A673 (cell line): ENCODE measurements at regions not wholly inside any gene's neighbourhood (a gene's known extent, or its start where the extent isn't known, plus 50 kb on each side); places are given as distances from the start of the nearest gene placed in this dataset.
"Not testable (repeated sequence)": the region's sequence is repeated elsewhere in the genome, so short reads cannot be mapped to it uniquely, and the experiment has no call there.

Experiments
- BruUV-seq: library from RNA; stranded (reverse); fragments of 400-500 nt; replicated peaks from 2 replicates; lab custom pipeline; 2021; lab: Mats Ljungman, UMichigan
- CTCF ChIA-PET: fragments of 300-600 bp; sonication (Branson Sonifier 250); formaldehyde crosslinking; loops from one replicate; lab custom pipeline; 2022; ENCODE audit warnings: antibody characterized with exemption; lab: Charles Lee
- POLR2A ChIA-PET: fragments of 300-600 bp; sonication (Branson Sonifier 250); formaldehyde crosslinking; loops from one replicate; lab custom pipeline; 2022; ENCODE audit warnings: antibody characterized with exemption; ENCODE audit not compliant: low non-redundant PET; lab: Charles Lee
- DNase-seq: peaks from one replicate; pipeline ENCODE4 v3.0.0-alpha.2; 2015; ENCODE audit warnings: low spot score
- H3K27ac ChIP-seq: fragments of 200-600 bp; sonication (generic); 2 replicates; pipeline ENCODE4 v1.5.1; 2016; ENCODE audit warnings: mixed run types, low read depth, mild to moderate bottlenecking, mixed read lengths, antibody characterized with exemption, low read length; ENCODE audit not compliant: poor library complexity, severe bottlenecking
- H3K27me3 ChIP-seq: fragments of 200-600 bp; sonication (generic); replicated peaks from 2 replicates; pipeline ENCODE4 v1.6.1; 2017; ENCODE audit warnings: mixed run types, low read depth, mild to moderate bottlenecking, mixed read lengths, antibody characterized with exemption, low read length; ENCODE audit not compliant: insufficient read depth, poor library complexity
- H3K36me3 ChIP-seq: fragments of 200-600 bp; sonication (generic); 2 replicates; pipeline ENCODE4 v1.6.1; 2016; ENCODE audit warnings: mixed run types, mild to moderate bottlenecking, mixed read lengths, antibody characterized with exemption, low read length; ENCODE audit not compliant: insufficient read depth, poor library complexity, severe bottlenecking
- H3K4me1 ChIP-seq: fragments of 200-600 bp; sonication (generic); 2 replicates; pipeline ENCODE4 v1.6.1; 2017; ENCODE audit warnings: mixed run types, mild to moderate bottlenecking, mixed read lengths, antibody characterized with exemption, low read length; ENCODE audit not compliant: insufficient read depth, poor library complexity, severe bottlenecking
- H3K4me3 ChIP-seq: fragments of 200-600 bp; sonication (generic); 2 replicates; pipeline ENCODE4 v1.5.1; 2016; ENCODE audit warnings: low read depth, mixed run types, mild to moderate bottlenecking, mixed read lengths, low read length; ENCODE audit not compliant: poor library complexity, severe bottlenecking
- H3K9me3 ChIP-seq: fragments of 200-600 bp; sonication (generic); 2 replicates; pipeline ENCODE4 v1.6.1; 2016; ENCODE audit warnings: mixed run types, low read depth, mild to moderate bottlenecking, mixed read lengths, antibody characterized with exemption, low read length; ENCODE audit not compliant: poor library complexity, severe bottlenecking
- EZH2 ChIP-seq: fragments of 200-600 bp; sonication (generic); IDR thresholded peaks from 2 replicates; pipeline ENCODE4 v1.6.1; 2017; ENCODE audit warnings: borderline replicate concordance, low read depth, mild to moderate bottlenecking, mixed read lengths, antibody characterized with exemption, low read length; ENCODE audit not compliant: poor library complexity, severe bottlenecking
- intact Hi-C: fragments of 100-400 bp; cut with micrococcal nuclease; formaldehyde crosslinking; loops from one replicate; pipeline ENCODE4 v1.10.0; 2022; ENCODE audit not compliant: unreplicated experiment
- TF ChIP-seq, protein P1 (sequence below): fragments of 300-800, 200-600 bp; sonication (generic); conservative IDR thresholded peaks from 2 replicates; pipeline ENCODE4 v1.5.1; 2017; ENCODE audit warnings: low read depth, mild to moderate bottlenecking, antibody characterized with exemption, low read length, moderate library complexity, mixed read lengths

DNA sequence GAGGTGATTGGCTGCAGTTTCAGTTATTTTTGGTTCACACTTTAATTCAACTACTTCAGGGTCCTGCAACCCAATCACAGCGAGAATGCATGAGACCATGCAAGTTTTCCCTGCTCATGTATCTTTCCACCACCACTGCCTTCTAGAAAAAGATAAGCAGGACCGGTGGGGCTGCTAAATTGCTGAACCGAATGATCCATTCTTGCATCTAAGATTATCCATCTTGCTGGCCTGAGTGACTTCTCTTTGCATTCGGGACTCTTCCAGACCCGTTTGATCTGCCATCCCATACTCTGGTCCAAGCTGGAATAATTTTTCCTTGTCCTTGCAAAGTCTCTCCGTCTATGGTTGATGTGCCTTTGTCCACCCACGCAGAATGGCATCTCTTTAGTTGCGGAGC is 56.3 kb upstream of the TP53I11 start:
- Histone ChIP-seq H3K9me3 (peaks cover 3% of the 10 kb centered on the region), H3K4me3 (no peak overlapping the region), H3K27ac (no peak overlapping the region), H3K4me1 (no peaks in the 10 kb centered on the region), H3K27me3 (peaks cover 27% of the 10 kb centered on the region), H3K36me3 (no peaks in the 10 kb centered on the region)
- ChIA-PET POLR2A (interaction anchor here (0.6 kb wide), 1 partner anchor 718 kb away, joined by 3 read pairs; no protein-coding TSS in a partner anchor), CTCF (no interaction called here)
- BruUV-seq = no TSS peak
- TF ChIP-seq, protein P1, sequence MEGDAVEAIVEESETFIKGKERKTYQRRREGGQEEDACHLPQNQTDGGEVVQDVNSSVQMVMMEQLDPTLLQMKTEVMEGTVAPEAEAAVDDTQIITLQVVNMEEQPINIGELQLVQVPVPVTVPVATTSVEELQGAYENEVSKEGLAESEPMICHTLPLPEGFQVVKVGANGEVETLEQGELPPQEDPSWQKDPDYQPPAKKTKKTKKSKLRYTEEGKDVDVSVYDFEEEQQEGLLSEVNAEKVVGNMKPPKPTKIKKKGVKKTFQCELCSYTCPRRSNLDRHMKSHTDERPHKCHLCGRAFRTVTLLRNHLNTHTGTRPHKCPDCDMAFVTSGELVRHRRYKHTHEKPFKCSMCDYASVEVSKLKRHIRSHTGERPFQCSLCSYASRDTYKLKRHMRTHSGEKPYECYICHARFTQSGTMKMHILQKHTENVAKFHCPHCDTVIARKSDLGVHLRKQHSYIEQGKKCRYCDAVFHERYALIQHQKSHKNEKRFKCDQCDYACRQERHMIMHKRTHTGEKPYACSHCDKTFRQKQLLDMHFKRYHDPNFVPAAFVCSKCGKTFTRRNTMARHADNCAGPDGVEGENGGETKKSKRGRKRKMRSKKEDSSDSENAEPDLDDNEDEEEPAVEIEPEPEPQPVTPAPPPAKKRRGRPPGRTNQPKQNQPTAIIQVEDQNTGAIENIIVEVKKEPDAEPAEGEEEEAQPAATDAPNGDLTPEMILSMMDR = no peak
- TF ChIP-seq EZH2 = no peak
- intact Hi-C loops = no loop called here
- no peak for DNase-seq

DNA sequence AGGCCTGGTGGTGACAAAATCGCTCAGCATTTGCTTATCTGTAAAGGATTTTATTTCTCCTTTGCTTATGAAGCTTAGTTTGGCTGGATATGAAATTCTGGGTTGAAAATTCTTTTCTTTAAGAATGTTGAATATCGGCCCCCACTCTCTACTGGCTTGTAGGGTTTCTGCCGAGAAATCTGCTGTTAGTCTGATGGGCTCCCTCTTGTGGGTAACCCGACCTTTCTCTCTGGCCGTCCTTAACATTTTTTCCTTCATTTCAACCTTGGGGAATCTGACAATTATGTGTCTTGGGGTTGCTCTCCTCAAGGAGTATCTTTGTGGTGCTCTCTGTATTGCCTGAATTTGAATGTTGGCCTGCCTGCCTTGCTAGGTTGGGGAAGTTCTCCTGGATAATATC is 65.3 kb upstream of the TP53I11 start:
- H3K9me3 ChIP-seq, H3K36me3 ChIP-seq, H3K27ac ChIP-seq, BruUV-seq, CTCF ChIA-PET, H3K4me1 ChIP-seq, intact Hi-C loops, DNase-seq, POLR2A ChIA-PET, H3K27me3 ChIP-seq, H3K4me3 ChIP-seq: not testable (repeated sequence)

DNA sequence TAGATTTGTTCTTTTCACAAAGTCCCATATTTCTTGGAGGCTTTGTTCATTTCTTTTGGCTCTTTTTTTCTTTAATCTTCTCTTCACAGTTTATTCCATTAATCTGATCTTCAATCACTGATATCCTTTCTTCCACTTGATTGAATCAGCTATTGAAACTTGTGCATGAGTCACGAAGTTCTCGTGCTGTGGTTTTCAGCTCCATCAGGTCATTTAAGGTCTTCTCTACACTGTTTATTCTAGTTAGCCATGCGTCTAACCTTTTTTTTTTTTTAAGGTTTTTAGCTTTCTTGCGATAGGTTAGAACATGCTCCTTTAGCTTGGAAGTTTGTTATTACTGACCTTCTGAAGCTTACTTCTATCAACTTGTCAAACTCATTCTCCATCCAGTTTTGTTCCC is 65.8 kb upstream of the TP53I11 start:
- H3K27me3 ChIP-seq, H3K9me3 ChIP-seq, H3K4me1 ChIP-seq, DNase-seq, BruUV-seq, H3K36me3 ChIP-seq, CTCF ChIA-PET, intact Hi-C loops, H3K4me3 ChIP-seq, H3K27ac ChIP-seq, POLR2A ChIA-PET: not testable (repeated sequence)

DNA sequence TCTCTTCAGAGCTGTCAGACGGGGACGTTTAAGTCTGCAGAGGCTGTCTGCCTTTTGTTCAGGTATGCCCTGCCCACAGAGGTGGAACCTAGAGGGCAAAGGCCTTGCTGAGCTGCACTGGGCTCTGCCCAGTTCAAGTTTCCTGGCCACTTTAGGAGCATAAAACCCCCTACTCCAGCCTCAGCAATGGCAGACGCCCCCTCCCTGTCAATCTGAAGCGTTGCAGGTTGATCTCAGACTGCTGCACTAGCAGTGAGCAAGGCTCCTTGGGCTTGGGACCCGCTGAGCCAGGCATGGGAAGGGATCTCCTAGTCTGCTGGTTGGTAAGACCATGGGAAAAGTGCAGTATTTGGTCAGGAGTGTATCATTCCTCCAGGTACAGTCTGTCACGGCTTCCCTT is 66.6 kb upstream of the TP53I11 start:
- no peak for DNase-seq
- Histone ChIP-seq H3K27me3 (no peaks in the 10 kb centered on the region), H3K4me1 (no peaks in the 10 kb centered on the region), H3K27ac (no peak overlapping the region), H3K4me3 (no peak overlapping the region), H3K9me3 (peaks cover 4% of the 10 kb centered on the region), H3K36me3 (no peaks in the 10 kb centered on the region)
- TF ChIP-seq, protein P1 = peak; percentile 54
- TF ChIP-seq EZH2 = no peak
- POLR2A ChIA-PET = no interaction called here
- intact Hi-C loops = no loop called here
- CTCF ChIA-PET = no interaction called here
- no TSS peak for BruUV-seq
